GM23338 (cell line): ENCODE measurements at regions not wholly inside any gene's neighbourhood (a gene's known extent, or its start where the extent isn't known, plus 50 kb on each side); places are given as distances from the start of the nearest gene placed in this dataset.

Experiments used
- ATAC-seq: fragments of 200-7000 bp; cut with Tn5 transposase; 3 replicates; pipeline ENCODE4 v1.9.1; 2020
- DNase-seq: peaks from one replicate; pipeline ENCODE4 v3.0.0-alpha.2; 2015; ENCODE audit warnings: low spot score
- H2AFZ ChIP-seq: fragments of 200-600 bp; sonication (generic); 2 replicates; pipeline ENCODE4 v1.8.0; 2016; ENCODE audit warnings: antibody characterized with exemption, mild to moderate bottlenecking, moderate library complexity
- H3F3A ChIP-seq: fragments of 200-600 bp; sonication (generic); replicated peaks from 2 replicates; pipeline ENCODE4 v1.8.0; 2017; ENCODE audit warnings: antibody characterized with exemption, mixed run types, low read depth
- H3K27ac ChIP-seq: fragments of 200-600 bp; sonication (generic); 2 replicates; pipeline ENCODE4 v1.6.1; 2016; ENCODE audit warnings: low read depth
- H3K27me3 ChIP-seq: fragments of 200-600 bp; sonication (generic); 2 replicates; pipeline ENCODE4 v1.8.0; 2016; ENCODE audit warnings: mild to moderate bottlenecking, mixed run types, moderate library complexity; ENCODE audit not compliant: insufficient read depth
- H3K36me3 ChIP-seq: fragments of 200-600 bp; sonication (generic); 2 replicates; pipeline ENCODE4 v1.8.0; 2016; ENCODE audit warnings: mild to moderate bottlenecking; ENCODE audit not compliant: insufficient read depth
- H3K4me1 ChIP-seq: fragments of 200-600 bp; sonication (generic); 2 replicates; pipeline ENCODE4 v1.8.0; 2016; ENCODE audit warnings: mild to moderate bottlenecking, moderate library complexity; ENCODE audit not compliant: insufficient read depth
- H3K4me2 ChIP-seq: fragments of 200-600 bp; sonication (generic); 2 replicates; pipeline ENCODE4 v1.7.1; 2017; ENCODE audit warnings: mixed run types
- H3K4me3 ChIP-seq: fragments of 200-600 bp; sonication (generic); 2 replicates; pipeline ENCODE4 v1.6.1; 2016; ENCODE audit warnings: mixed run types
- H3K79me2 ChIP-seq: fragments of 200-600 bp; sonication (generic); replicated peaks from 2 replicates; pipeline ENCODE4 v1.8.0; 2017; ENCODE audit warnings: mild to moderate bottlenecking; ENCODE audit not compliant: insufficient read depth
- H3K9me2 ChIP-seq: fragments of 200-600 bp; sonication (generic); 2 replicates; pipeline ENCODE4 v1.8.0; 2017; ENCODE audit not compliant: insufficient read depth
- H4K20me1 ChIP-seq: fragments of 200-600 bp; sonication (generic); replicated peaks from 2 replicates; pipeline ENCODE4 v1.8.0; 2017; ENCODE audit warnings: mild to moderate bottlenecking; ENCODE audit not compliant: insufficient read depth
- H3K27ac Mint-ChIP-seq: 2 replicates; pipeline ENCODE4 v1.8.0; 2020; ENCODE audit warnings: inconsistent platforms, mild to moderate bottlenecking, moderate library complexity, mixed read lengths
- H3K27me3 Mint-ChIP-seq: 3 replicates; pipeline ENCODE4 v1.8.0; 2022; ENCODE audit warnings: low read depth, mild to moderate bottlenecking, moderate library complexity, mixed read lengths, inconsistent platforms; ENCODE audit not compliant: insufficient read depth, poor library complexity
- H3K36me3 Mint-ChIP-seq: 3 replicates; pipeline ENCODE4 v1.8.0; 2021; ENCODE audit warnings: low read depth, mild to moderate bottlenecking, inconsistent platforms, moderate library complexity, mixed read lengths
- H3K4me1 Mint-ChIP-seq: 3 replicates; pipeline ENCODE4 v1.8.0; 2020; ENCODE audit warnings: mild to moderate bottlenecking, inconsistent platforms, mixed read lengths
- H3K4me3 Mint-ChIP-seq: 3 replicates; pipeline ENCODE4 v1.8.0; 2021; ENCODE audit warnings: moderate library complexity, mild to moderate bottlenecking, inconsistent platforms, mixed read lengths
- H3K9me3 Mint-ChIP-seq: 3 replicates; pipeline ENCODE4 v1.8.0; 2020; ENCODE audit warnings: moderate library complexity, mild to moderate bottlenecking, inconsistent platforms, mixed read lengths
- CREB1 ChIP-seq: fragments of 250-450 bp; sonication (Bioruptor Pico); IDR thresholded peaks from 2 replicates; pipeline ENCODE4 v1.5.0; 2020; ENCODE audit warnings: low read depth, mild to moderate bottlenecking, moderate library complexity
- CTCF ChIP-seq, 2 experiments: fragments of 200-600 bp in 1 of 2; sonication (generic) in 1 of 2; conservative IDR thresholded peaks; 2 replicates each; pipeline versions ENCODE4 v1.5.1 to v1.6.1; 2016 to 2017; ENCODE audit warnings: antibody characterized with exemption in 2 of 2, low read depth in 2 of 2, mild to moderate bottlenecking in 2 of 2, moderate library complexity in 1 of 2
- EZH2phosphoT487 ChIP-seq: fragments of 200-600 bp; sonication (generic); IDR thresholded peaks from one replicate; pipeline ENCODE4 v1.8.1; 2018; ENCODE audit warnings: antibody characterized with exemption; ENCODE audit not compliant: unreplicated experiment
- JUNB ChIP-seq: IDR thresholded peaks from one replicate; pipeline ENCODE4 v1.6.1; 2016; ENCODE audit warnings: antibody characterized with exemption; ENCODE audit not compliant: unreplicated experiment
- NANOG ChIP-seq: IDR thresholded peaks from 2 replicates; pipeline ENCODE4 v1.6.1; 2016; ENCODE audit warnings: antibody characterized with exemption, borderline replicate concordance
- POLR2AphosphoS5 ChIP-seq: IDR thresholded peaks from 2 replicates; pipeline ENCODE4 v1.6.1; 2016; ENCODE audit warnings: antibody characterized with exemption, low read depth
- REST ChIP-seq: IDR thresholded peaks from one replicate; pipeline ENCODE4 v1.6.1; 2018; ENCODE audit warnings: antibody characterized with exemption; ENCODE audit not compliant: unreplicated experiment
- STAT1 ChIP-seq: IDR thresholded peaks from one replicate; pipeline ENCODE4 v1.6.1; 2016; ENCODE audit warnings: antibody characterized with exemption; ENCODE audit not compliant: unreplicated experiment
- ZNF114 ChIP-seq: fragments of 250-450 bp; sonication (Bioruptor Pico); IDR thresholded peaks from 2 replicates; pipeline ENCODE4 v1.5.0; 2020; ENCODE audit warnings: mild to moderate bottlenecking, moderate library complexity
- ZNF331 ChIP-seq: fragments of 250-450 bp; sonication (Bioruptor Pico); IDR thresholded peaks from 2 replicates; pipeline ENCODE4 v1.5.0; 2020; ENCODE audit warnings: low read depth, mild to moderate bottlenecking, moderate library complexity
- TF ChIP-seq, protein P1 (sequence below): IDR thresholded peaks from 2 replicates; pipeline ENCODE4 v1.6.1; 2016; ENCODE audit warnings: antibody characterized with exemption

- TF ChIP-seq POLR2AphosphoS5 (no peak), NANOG (no peak), ZNF114 (CRISPR knock-in tag) (no peak)
These were observed 275.8 kb upstream of the MAF start (continued) for GRCh38 chr16:79876332-79876730.

DNA sequence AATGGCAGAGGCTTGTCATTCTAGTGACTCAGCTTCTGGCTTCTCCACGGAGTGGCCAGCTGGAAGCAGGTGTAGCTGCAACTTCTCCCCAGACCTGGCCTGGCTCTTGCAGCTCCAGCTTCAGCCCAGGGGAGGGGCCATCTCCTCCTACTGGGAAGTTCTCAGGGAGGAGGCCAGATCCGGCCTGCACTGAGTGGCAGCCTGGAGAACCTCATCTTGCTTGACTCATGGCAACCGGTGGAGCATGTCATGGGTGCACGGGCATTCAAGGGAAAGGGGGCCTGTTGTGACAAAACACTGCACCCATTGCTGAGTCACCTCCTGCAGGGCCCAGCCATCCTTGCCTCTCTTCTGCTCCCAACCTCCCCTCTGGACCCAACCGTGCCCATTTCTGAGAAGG is 273.9 kb upstream of the MAF start:
- no peaks in the 10 kb centered on the region for H3K9me3 Mint-ChIP-seq
- TF ChIP-seq EZH2phosphoT487 (no peak), STAT1 (no peak), ZNF331 (no peak), CTCF (conservative IDR thresholded peaks at IDR 0.05; ENCODE audit: low read depth in 2 of 2) (no peak), NANOG (no peak), JUNB (no peak), REST (no peak), CREB1 (CRISPR knock-in tag) (no peak), ZNF114 (CRISPR knock-in tag) (no peak)

GRCh38 chr16:79873825-79874224 is 273.3 kb upstream of the MAF start:
- H3K4me3 Mint-ChIP-seq = no peak overlapping the region
- no peak for TF ChIP-seq REST
- TF ChIP-seq, protein P1, sequence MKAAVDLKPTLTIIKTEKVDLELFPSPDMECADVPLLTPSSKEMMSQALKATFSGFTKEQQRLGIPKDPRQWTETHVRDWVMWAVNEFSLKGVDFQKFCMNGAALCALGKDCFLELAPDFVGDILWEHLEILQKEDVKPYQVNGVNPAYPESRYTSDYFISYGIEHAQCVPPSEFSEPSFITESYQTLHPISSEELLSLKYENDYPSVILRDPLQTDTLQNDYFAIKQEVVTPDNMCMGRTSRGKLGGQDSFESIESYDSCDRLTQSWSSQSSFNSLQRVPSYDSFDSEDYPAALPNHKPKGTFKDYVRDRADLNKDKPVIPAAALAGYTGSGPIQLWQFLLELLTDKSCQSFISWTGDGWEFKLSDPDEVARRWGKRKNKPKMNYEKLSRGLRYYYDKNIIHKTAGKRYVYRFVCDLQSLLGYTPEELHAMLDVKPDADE = no peak
- no peak for TF ChIP-seq CTCF (conservative IDR thresholded peaks at IDR 0.05; ENCODE audit: low read depth in 2 of 2)
- no peak for TF ChIP-seq STAT1
- TF ChIP-seq POLR2AphosphoS5 = no peak

More for the DNA sequence above, 273.9 kb upstream of the MAF start:
- Histone ChIP-seq H3K36me3 (no peaks in the 10 kb centered on the region), H3K9me2 (peaks cover 12% of the 10 kb centered on the region; the same call in 1 of the 2 replicates), H2AFZ (no peak overlapping the region), H3K27me3 (no peaks in the 10 kb centered on the region), H3K27ac (no peak overlapping the region), H3K79me2 (no peaks in the 10 kb centered on the region), H3K4me2 (no peak overlapping the region), H4K20me1 (no peaks in the 10 kb centered on the region), H3F3A (no peaks in the 10 kb centered on the region), H3K4me3 (no peak overlapping the region), H3K4me1 (no peaks in the 10 kb centered on the region)
- H3K27me3 Mint-ChIP-seq = peaks cover 2% of the 10 kb centered on the region
- no peak overlapping the region for H3K4me3 Mint-ChIP-seq
- DNase-seq (no peak), ATAC-seq (no peak)
- no peaks in the 10 kb centered on the region for H3K36me3 Mint-ChIP-seq
- H3K27ac Mint-ChIP-seq = no peak overlapping the region
- H3K4me1 Mint-ChIP-seq = no peaks in the 10 kb centered on the region

More at GRCh38 chr16:79873825-79874224, 273.3 kb upstream of the MAF start:
- no peaks in the 10 kb centered on the region for H3K36me3 Mint-ChIP-seq
- Histone ChIP-seq H2AFZ (no peak overlapping the region), H3K4me3 (no peak overlapping the region), H3K36me3 (no peaks in the 10 kb centered on the region), H3F3A (no peaks in the 10 kb centered on the region), H3K4me2 (no peak overlapping the region), H3K9me2 (peaks cover 12% of the 10 kb centered on the region; the same call in 1 of the 2 replicates), H3K4me1 (no peaks in the 10 kb centered on the region), H4K20me1 (no peaks in the 10 kb centered on the region), H3K79me2 (no peaks in the 10 kb centered on the region), H3K27ac (no peak overlapping the region), H3K27me3 (no peaks in the 10 kb centered on the region)
- DNase-seq (no peak), ATAC-seq (no peak)
- peaks cover 2% of the 10 kb centered on the region for H3K27me3 Mint-ChIP-seq
- no peak overlapping the region for H3K27ac Mint-ChIP-seq
- no peaks in the 10 kb centered on the region for H3K4me1 Mint-ChIP-seq
- H3K9me3 Mint-ChIP-seq = no peaks in the 10 kb centered on the region
